Esophagus (tissue), 2 donors: ENCODE measurements at regions not wholly inside any gene's neighbourhood (a gene's known extent, or its start where the extent isn't known, plus 50 kb on each side); places are given as distances from the start of the nearest gene placed in this dataset.
"Not testable (repeated sequence)": the region's sequence is repeated elsewhere in the genome, so short reads cannot be mapped to it uniquely, and the experiment has no call there.

Experiments used
- H3K27ac ChIP-seq, 2 donors: one replicate each; pipeline ENCODE4 v1.5.1; 2013; ENCODE audit warnings: low read depth in 2 of 2, mild to moderate bottlenecking in 2 of 2, inconsistent platforms in 1 of 2, low read length in 1 of 2, moderate library complexity in 1 of 2
- H3K27me3 ChIP-seq, 2 donors: one replicate each; pipeline ENCODE4 v1.6.1; 2013; ENCODE audit warnings: low read length in 2 of 2, control low read depth in 1 of 2, mild to moderate bottlenecking in 1 of 2; ENCODE audit not compliant: insufficient read depth in 2 of 2, control insufficient read depth in 1 of 2
- H3K36me3 ChIP-seq, 2 donors: one replicate each; pipeline ENCODE4 v1.6.1; 2013; ENCODE audit warnings: low read length in 1 of 2; ENCODE audit not compliant: control insufficient read depth in 2 of 2, insufficient read depth in 2 of 2
- H3K4me1 ChIP-seq, 2 donors: one replicate each; pipeline ENCODE4 v1.6.1; 2013; ENCODE audit warnings: low read length in 1 of 2; ENCODE audit not compliant: control insufficient read depth in 2 of 2, insufficient read depth in 2 of 2
- H3K4me3 ChIP-seq, 2 donors: one replicate each; pipeline ENCODE4 v1.5.1; 2013; ENCODE audit warnings: low read length in 2 of 2, mild to moderate bottlenecking in 2 of 2, low read depth in 1 of 2, moderate library complexity in 1 of 2
- H3K9me3 ChIP-seq, 2 donors: one replicate each; pipeline ENCODE4 v1.6.1; 2013; ENCODE audit warnings: mild to moderate bottlenecking in 2 of 2, low read depth in 1 of 2, low read length in 1 of 2, moderate library complexity in 1 of 2; ENCODE audit not compliant: control insufficient read depth in 2 of 2, insufficient read depth in 1 of 2
- WGBS, 2 donors: extraction: QIAGEN DNeasy Blood & Tissue Kit; methylation state at CpG; one replicate each; pipeline ENCODE4 v1.1.7; 2013; 5-methylcytosine and 5-hydroxymethylcytosine counted together
- donor health status: healthy with polysubstance abuse.
- donor health status: Bipolar disorder and iron deficiency.

- no peak overlapping the region for H3K27ac ChIP-seq
- H3K4me1 ChIP-seq = no peaks in the 10 kb centered on the region
- no peaks in the 10 kb centered on the region for H3K36me3 ChIP-seq
- H3K9me3 ChIP-seq = no peaks in the 10 kb centered on the region
- H3K4me3 ChIP-seq = no peak overlapping the region
- H3K27me3 ChIP-seq = no peaks in the 10 kb centered on the region
Observed at GRCh38 chr7:124647630-124648306, 117.8 kb downstream of the GPR37 start.

GRCh38 chr7:124645704-124646103, 119.9 kb downstream of the GPR37 start:
- Histone ChIP-seq H3K9me3 (no peaks in the 10 kb centered on the region), H3K27ac (no peak overlapping the region), H3K4me1 (no peaks in the 10 kb centered on the region), H3K27me3 (no peaks in the 10 kb centered on the region), H3K4me3 (no peak overlapping the region), H3K36me3 (no peaks in the 10 kb centered on the region)
- WGBS, 2 donors = 90 to 91% methylated on average over 5 of the region's 5 CpGs

GRCh38 chr7:124643311-124643811, 122.2 kb downstream of the GPR37 start:
- Histone ChIP-seq H3K9me3 (no peaks in the 10 kb centered on the region), H3K27me3 (no peaks in the 10 kb centered on the region), H3K27ac (no peak overlapping the region), H3K4me1 (no peaks in the 10 kb centered on the region), H3K4me3 (no peak overlapping the region), H3K36me3 (no peaks in the 10 kb centered on the region)

- no peaks in the 10 kb centered on the region for H3K36me3 ChIP-seq
- WGBS, 2 donors = 28 to 37% methylated on average over 1 of the region's 1 CpG
- no peak overlapping the region for H3K27ac ChIP-seq
- H3K9me3 ChIP-seq = peaks cover 2 to 4% of the 10 kb centered on the region in 2 donors
- no peaks in the 10 kb centered on the region for H3K27me3 ChIP-seq
- H3K4me1 ChIP-seq = no peaks in the 10 kb centered on the region
- H3K4me3 ChIP-seq = no peak overlapping the region
Observed at GRCh38 chr7:124635416-124635815, 130.2 kb downstream of the GPR37 start.

- no peaks in the 10 kb centered on the region for H3K4me1 ChIP-seq
- no peak overlapping the region for H3K4me3 ChIP-seq
- 83 to 84% methylated on average over 6 of the region's 6 CpGs for WGBS, 2 donors
- H3K36me3 ChIP-seq = no peaks in the 10 kb centered on the region
- H3K9me3 ChIP-seq = peaks cover 2 to 4% of the 10 kb centered on the region in 2 donors
- H3K27ac ChIP-seq = no peak overlapping the region
- no peaks in the 10 kb centered on the region for H3K27me3 ChIP-seq
Observed at GRCh38 chr7:124633740-124634139, 131.9 kb downstream of the GPR37 start.

GRCh38 chr7:124630395-124630794, 135.2 kb downstream of the GPR37 start:
- Histone ChIP-seq H3K27ac (no peak overlapping the region), H3K4me1 (no peaks in the 10 kb centered on the region), H3K27me3 (no peaks in the 10 kb centered on the region), H3K36me3 (no peaks in the 10 kb centered on the region), H3K4me3 (no peak overlapping the region), H3K9me3 (peaks cover 2 to 4% of the 10 kb centered on the region in 2 donors)
- 51 to 66% methylated on average over 3 of the region's 3 CpGs for WGBS, 2 donors

- WGBS, 2 donors = 86 to 93% methylated on average over 1 of the region's 1 CpG
- H3K4me3 ChIP-seq = no peak overlapping the region
- H3K36me3 ChIP-seq = no peaks in the 10 kb centered on the region
- no peak overlapping the region for H3K27ac ChIP-seq
- no peaks in the 10 kb centered on the region for H3K9me3 ChIP-seq
- no peaks in the 10 kb centered on the region for H3K27me3 ChIP-seq
- H3K4me1 ChIP-seq = no peaks in the 10 kb centered on the region
Observed at GRCh38 chr7:124618871-124619270, 146.7 kb downstream of the GPR37 start.

- not testable (repeated sequence) for H3K36me3 ChIP-seq, H3K4me1 ChIP-seq, H3K9me3 ChIP-seq, H3K27ac ChIP-seq, H3K4me3 ChIP-seq, H3K27me3 ChIP-seq
- WGBS, 2 donors = 70 to 78% methylated on average over 2 of the region's 2 CpGs
Observed at GRCh38 chr7:124618051-124618450, 147.5 kb downstream of the GPR37 start.

- Histone ChIP-seq H3K4me3 (no peak overlapping the region), H3K36me3 (no peaks in the 10 kb centered on the region), H3K27me3 (no peaks in the 10 kb centered on the region), H3K4me1 (no peaks in the 10 kb centered on the region), H3K27ac (no peak overlapping the region), H3K9me3 (no peaks in the 10 kb centered on the region)
- WGBS, 2 donors = 87 to 88% methylated on average over 1 of the region's 1 CpG
Observed at GRCh38 chr7:124603066-124603465, 162.5 kb downstream of the GPR37 start.

GRCh38 chr7:124597509-124597908, 168.1 kb downstream of the GPR37 start:
- no peaks in the 10 kb centered on the region for H3K27me3 ChIP-seq
- no peak overlapping the region for H3K27ac ChIP-seq
- H3K9me3 ChIP-seq = no peaks in the 10 kb centered on the region
- no peaks in the 10 kb centered on the region for H3K4me1 ChIP-seq
- H3K4me3 ChIP-seq = no peak overlapping the region
- no peaks in the 10 kb centered on the region for H3K36me3 ChIP-seq
